Raji (cell line): ENCODE measurements at regions not wholly inside any gene's neighbourhood (a gene's known extent, or its start where the extent isn't known, plus 50 kb on each side); places are given as distances from the start of the nearest gene placed in this dataset.

Experiments
- POLR2A ChIP-seq: IDR thresholded peaks from 2 replicates; pipeline ENCODE4 v1.6.1; 2011; ENCODE audit warnings: low read depth, low read length, control low read depth; ENCODE audit not compliant: insufficient read depth

DNA sequence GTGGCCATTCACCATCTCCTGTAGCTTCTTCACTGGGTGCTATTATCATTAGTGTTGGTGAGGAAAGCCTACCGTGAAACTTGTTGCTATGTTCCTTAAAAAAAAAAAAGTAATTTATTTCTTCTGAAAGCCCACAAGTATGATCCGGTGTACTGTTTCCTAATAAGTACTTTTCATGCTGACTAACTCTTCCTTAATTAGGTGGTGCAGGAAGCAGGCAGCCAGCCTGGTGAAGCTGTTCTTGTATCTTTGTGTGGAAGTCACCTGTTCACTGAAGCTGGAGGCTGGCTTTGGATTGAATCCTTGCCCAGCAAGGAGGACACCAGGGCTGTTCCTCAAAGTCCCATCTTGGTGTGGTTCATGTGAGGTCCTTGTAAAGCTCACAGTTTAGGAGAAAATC lies 321.7 kb upstream of the THSD7B start:
- no peak for TF ChIP-seq POLR2A

DNA sequence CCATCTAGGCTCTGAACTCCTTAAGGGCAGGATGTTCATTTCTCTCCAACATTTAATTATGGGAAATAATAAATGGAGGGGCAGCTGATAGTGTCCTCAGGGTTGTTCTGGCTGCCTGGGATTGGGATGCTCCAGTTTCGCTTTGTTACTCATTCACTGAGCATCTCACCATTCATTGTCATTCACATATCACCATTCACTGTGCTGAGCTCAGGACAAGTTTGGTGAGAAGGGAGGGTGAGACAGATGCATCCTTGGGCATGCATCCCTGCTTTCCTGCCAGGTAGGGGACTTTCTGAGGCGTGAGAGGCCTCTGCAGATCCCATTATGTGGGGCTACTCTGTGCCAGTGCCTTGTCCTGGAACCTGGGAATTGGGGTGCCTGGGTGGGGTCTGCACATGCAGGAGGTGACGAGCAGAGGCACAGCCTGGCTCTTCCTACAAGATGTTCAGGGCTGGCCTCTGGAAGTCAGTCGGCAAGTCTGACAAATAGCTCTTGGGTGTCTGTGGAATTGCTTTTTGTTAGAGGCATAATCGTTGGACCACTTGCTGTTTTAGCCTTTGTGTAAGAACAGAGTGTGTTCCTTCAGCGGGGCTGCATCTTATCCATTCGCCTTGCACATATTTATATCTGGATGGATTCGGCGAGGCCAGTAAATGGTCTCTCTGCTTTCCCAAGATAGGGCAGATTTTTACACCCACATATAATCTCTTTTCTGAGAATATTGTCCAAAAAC lies 323.2 kb upstream of the THSD7B start:
- no peak for TF ChIP-seq POLR2A

DNA sequence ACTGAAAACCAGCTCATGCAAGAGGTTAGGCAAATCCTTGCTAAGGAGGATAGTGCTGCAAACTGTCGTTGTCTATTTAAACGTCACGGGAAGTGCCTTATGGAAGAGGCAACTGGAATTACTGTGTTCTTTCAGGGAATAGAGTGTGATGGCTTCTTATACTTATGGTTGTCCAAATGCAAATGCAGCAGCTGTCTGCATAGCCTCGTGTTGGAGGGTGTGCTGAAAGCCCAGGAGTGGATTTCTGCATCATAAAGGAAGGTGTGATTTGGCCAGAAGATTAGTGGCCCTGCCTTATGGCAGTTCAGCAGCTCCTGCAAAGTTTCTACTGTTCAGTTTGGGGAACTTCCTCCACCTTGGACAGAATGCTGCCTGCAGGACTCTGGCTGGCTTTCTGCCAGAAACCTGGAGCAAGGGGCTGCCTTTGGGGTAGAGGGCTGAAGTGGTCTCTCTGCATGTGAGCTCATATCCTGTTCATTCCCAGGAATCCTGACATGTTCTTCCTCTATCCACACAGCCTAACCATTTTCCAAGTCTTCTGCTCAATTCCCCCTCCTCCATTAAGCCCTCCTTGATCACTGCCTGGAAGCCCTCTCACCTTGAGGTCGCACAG lies 321.2 kb upstream of the CXCR4 start:
- no peak for TF ChIP-seq POLR2A

DNA sequence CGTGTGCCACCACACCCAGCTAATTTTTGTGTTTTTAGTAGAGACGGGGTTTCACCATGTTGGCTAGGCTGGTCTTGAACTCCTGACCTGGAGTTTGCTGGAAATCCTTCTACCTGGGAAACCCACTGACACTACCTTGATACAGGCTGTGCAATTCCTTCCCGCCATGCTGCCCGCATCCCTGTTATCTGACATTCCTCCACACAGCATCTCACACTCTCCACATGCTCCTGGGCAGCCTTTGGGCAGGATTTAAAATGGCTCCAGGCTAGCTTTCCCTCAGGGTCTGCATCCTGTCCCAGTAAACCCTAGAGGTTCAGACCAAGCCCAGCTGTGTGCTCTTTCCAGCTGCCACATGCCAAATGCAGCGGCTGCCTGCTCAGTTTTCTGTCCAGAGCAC lies 319.5 kb upstream of the CXCR4 start:
- no peak for TF ChIP-seq POLR2A

DNA sequence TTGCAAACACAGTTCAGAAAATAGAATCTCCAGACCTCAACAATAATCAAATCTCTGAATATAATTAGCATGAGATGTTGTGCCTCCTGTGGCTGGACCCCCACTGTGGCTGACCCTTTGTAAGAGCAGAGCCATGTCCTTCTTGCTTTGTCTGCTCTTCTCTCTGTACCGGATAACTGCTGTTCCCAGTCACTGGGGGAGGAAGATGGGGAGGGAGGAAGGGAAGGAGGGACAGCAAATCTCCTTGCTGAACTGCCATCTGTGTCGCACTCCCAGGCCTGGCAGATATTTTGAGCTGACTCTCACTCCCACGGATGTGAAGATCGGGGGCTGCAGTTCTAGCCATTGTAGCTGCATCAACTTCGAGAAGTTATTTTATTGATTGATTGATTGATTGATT lies 319.0 kb upstream of the CXCR4 start:
- TF ChIP-seq POLR2A = no peak

DNA sequence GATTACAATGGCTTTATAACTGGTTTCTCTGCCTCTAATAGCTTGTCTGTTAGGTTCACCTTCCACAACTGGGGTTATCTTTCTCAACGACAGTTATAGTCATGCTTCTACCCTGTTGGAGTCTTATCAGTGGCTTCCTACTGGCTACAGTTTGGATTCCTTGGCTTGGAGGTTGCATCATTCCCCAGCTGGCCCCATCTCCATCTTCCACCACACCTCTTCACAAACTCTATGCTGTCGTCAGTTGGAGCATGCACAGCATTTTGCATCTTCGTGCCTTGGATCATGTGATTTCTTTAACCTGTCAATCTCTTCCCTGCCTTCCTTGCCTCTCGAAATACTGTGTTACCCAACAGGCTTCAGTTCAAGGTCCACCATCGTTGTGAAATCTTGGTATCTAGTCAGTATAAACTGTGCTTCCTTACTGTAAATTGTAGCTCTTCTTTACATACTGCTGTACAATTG lies 316.3 kb upstream of the CXCR4 start:
- TF ChIP-seq POLR2A = no peak

DNA sequence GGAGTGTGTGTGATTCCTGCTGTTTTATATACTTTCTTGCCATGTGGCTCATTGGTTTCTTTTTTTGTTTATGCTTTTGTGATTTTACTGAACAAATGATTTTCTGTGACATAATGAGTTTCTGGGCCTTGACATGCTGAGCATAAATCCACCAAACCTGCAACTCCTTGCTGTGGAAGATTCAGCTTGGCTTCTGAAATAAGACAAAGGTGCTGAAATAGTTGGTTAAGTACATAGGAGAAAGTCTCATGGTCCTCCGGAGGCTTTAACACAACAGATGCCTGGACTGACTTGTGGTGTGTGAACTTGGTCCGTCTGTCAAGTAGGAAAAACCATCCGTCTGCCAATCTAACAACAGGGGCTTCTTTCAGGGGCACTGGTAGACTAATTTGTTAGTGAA lies 315.3 kb upstream of the CXCR4 start:
- no peak for TF ChIP-seq POLR2A

DNA sequence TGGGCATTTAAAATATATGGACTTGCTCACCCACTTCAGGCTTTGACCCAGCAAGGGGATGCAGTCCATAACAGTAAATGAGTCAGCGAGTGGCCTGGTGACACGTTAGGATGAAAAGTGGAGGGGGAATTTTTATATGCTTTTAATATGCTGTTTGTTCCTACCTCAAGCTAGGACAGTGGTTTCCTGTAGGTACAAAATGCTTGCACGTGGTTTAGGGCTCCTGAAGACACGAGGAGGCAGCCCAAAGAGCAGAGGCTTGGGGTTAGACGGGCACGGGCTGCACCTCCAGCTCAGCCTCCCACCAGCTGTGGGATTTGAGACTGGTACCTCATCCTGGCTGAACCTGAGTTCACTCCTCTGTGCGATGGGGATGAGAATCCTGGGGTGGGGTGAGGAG lies 306.2 kb upstream of the CXCR4 start:
- TF ChIP-seq POLR2A = no peak

DNA sequence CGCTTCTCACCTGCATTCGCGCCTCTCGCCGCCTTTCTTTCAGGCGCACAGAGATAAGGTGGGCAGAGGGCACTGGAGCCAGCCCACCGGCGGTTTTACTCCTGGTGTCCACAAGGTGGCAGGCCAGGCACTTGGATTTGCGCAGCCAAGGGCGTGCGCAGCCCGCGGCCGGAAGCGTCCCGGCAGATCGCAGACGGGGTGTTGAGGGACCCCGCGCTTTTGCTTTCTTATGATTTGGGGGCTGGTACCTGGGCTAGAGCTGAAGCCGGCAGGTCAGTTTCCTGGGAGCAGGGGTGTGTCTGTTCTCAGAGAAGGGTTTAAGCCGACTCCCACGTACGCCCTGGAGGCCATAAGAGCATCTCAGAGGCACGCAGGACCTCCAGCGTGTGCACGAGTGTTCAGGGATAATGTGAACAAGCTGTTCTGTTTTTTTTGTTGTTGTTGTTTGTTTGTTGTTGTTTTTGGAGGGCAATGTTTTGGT lies 305.6 kb upstream of the CXCR4 start:
- TF ChIP-seq POLR2A = peak; percentile 39; the same call in 1 of the 2 replicates

DNA sequence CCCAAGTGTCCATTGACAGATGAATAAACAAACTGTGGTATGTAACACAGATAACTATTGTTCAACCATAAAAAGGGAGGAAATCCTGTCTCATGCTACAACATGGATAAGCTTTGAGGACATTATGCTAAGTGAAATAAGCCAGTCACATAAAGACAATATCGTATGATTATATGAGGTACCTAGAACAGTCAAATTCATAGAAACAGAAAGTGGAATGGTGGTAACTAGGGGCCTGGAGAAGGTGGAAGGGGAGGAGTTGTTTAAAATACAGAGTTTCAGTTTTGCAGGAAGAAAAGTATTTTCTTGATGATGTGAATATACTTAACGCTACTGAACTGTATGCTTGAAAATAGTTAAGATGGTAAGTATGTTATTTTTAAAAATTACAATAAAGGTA lies 304.6 kb upstream of the CXCR4 start:
- no peak for TF ChIP-seq POLR2A

DNA sequence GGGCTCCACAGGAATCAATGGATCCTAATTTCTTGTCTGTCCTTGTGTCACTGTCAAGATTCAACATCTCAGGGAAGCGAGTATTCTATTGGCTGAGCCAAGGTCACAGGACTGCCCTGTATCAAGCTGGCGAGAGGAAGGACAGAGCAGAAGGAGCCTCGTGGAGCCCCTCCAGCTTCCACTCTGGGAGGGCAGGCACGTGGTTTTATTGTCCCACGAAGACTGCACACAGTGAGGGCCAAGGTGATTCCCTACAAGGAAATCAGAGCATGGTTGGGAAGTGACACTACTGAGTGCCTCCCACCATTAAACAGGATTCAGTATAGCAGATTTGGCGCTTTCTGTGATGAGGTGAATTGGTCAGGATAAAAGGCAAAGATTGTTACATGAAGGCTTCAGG lies 302.4 kb upstream of the CXCR4 start:
- TF ChIP-seq POLR2A = no peak

DNA sequence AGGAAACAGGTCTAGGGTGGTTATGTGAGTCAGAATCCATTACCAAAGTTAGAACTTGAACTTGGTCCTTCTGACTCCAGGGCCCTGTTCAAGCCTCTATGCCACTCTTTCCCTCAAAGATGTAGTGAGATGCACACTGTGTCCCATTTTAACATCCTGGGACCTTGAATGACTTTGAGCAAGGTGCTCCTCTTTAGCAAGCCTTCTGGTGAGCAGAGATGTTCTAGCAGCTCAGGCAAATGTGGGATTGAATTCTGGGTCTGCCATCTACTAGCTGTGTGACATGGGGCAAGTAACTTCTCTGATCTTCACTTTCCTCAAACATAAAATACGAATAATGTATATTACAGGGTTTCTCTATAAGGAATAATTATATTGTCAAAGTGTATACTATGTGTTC lies 294.0 kb upstream of the CXCR4 start:
- TF ChIP-seq POLR2A = no peak

DNA sequence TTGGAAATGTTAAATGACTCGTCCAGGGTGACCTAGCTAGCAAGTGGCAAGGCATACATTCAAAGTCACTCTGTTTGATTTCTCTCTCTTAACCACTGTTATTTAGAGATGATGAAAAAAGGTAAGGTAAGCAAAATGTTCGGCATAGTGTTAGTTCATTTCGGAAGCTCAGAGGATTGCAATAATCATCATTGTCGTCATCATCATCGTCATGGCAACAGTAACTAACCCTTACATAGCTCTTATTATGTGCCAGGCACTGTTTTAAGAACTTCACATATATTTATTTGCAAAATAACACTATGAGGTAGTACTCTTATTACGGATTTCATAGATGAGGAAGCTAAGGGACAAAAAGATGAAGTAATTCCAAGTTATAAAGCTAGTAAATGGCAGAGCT lies 292.7 kb upstream of the CXCR4 start:
- TF ChIP-seq POLR2A = no peak

DNA sequence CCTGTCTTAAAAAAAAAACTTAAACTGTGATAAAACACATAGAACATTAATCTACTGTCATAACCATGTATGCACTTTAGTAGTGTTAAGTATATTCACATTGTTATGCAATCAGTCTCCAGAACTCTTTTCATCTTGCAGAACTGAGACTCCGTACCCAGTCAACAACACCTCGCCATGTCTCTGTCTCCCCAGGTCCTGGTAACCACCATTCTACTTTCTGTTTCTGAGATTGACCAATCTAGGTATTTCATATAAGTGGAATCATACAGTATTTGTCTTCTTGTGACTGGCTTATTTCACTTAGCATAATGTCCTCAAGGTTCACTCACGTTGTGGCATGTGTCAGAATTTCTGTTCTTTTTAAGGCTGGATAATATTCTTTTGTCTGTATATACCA lies 290.8 kb upstream of the CXCR4 start:
- no peak for TF ChIP-seq POLR2A

DNA sequence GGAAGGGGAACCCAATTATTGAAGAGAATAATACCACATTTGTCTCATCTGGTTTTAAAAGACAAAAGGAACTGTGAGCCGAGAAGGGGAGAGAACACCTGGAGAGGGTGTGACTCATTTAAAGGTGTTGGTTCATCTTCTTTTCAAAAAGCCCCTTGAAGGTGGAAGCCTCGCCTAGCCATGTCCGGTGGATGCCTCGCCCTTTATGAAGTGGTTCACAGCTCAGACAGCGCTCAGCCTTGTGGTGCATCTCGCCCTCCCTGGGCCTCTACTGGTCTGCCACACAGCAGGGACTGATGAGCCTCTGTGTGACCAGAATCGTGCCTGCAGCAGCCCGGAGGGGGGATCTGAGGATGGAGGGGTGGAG lies 290.0 kb upstream of the CXCR4 start:
- TF ChIP-seq POLR2A = no peak

DNA sequence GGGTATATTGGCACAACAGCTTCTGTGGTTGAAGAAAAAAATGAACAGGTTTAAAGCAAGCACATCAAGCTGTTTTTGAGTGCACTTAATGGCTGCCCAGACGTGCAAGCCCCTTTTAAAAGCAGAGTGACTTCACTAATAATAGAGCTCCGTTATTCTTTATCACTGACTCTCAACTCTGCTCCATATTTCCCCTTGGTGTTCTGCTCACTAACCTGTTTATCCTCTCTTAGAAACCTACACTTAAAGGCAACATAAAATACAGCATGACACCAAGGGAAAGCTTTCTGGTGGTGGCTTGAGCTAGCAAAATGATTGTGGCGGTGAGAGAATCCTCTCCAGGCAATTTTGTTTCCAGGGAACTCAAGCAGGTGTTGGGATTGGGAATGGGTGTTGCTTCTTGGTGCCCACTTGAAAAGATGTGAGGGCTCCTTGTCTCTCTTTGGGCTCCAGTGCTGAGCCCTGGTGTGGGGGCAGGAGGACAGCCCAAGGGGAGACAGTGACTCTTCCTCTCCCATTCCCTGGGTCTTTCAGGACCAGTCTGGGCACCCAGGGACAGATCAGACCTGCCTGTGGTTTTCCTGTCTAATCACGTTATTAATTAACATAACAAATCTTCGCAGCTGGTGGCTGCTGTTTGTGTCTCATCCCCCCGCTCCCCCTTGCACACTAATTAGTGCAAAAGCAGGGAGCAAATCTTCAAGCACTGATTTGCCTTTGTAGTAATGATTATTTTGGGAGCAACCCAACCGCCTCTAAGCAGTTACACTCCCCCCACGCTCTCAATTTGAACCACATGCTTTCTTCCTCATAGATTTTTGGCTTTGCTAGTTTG lies 289.4 kb upstream of the CXCR4 start:
- no peak for TF ChIP-seq POLR2A
